ENCODE measurements at regions not wholly inside any gene's neighbourhood (a gene's known extent, or its start where the extent isn't known, plus 50 kb on each side); places are given as distances from the start of the nearest gene placed in this dataset.

- no peak for DNase-seq (ENCODE audit: low spot score)
Measured at GRCh38 chr9:107123389-107123788, 159.7 kb upstream of the RAD23B start.

GRCh38 chr9:107127608-107128007 is 155.5 kb upstream of the RAD23B start:
- no peak for TF ChIP-seq CTCF (IDR thresholded peaks at IDR 0.05; ENCODE audit: poor library complexity, severe bottlenecking)
- ATAC-seq (ENCODE audit: low read depth): no peak
- H3K27me3 ChIP-seq (ENCODE audit: insufficient read depth, poor library complexity, severe bottlenecking): no peaks in the 10 kb centered on the region
- no peak overlapping the region for H3K27ac ChIP-seq (ENCODE audit: poor library complexity, severe bottlenecking)
- H3K9me3 ChIP-seq (ENCODE audit: severe bottlenecking): no peaks in the 10 kb centered on the region
- no peak overlapping the region for H3K4me3 ChIP-seq (ENCODE audit: severe bottlenecking)
- H3K4me1 ChIP-seq (ENCODE audit: insufficient read depth, poor library complexity, severe bottlenecking): no peaks in the 10 kb centered on the region
- no peaks in the 10 kb centered on the region for H3K36me3 ChIP-seq (ENCODE audit: low read depth)
- no peak for DNase-seq (ENCODE audit: low spot score)

More at GRCh38 chr9:107123389-107123788, 159.7 kb upstream of the RAD23B start:
- TF ChIP-seq CTCF (IDR thresholded peaks at IDR 0.05; ENCODE audit: poor library complexity, severe bottlenecking): no peak
- Histone ChIP-seq H3K27ac (ENCODE audit: poor library complexity, severe bottlenecking) (no peak overlapping the region), H3K36me3 (ENCODE audit: low read depth) (no peaks in the 10 kb centered on the region), H3K9me3 (ENCODE audit: severe bottlenecking) (no peaks in the 10 kb centered on the region), H3K27me3 (ENCODE audit: insufficient read depth, poor library complexity, severe bottlenecking) (no peaks in the 10 kb centered on the region), H3K4me1 (ENCODE audit: insufficient read depth, poor library complexity, severe bottlenecking) (no peaks in the 10 kb centered on the region), H3K4me3 (ENCODE audit: severe bottlenecking) (no peak overlapping the region)
- ATAC-seq (ENCODE audit: low read depth): no peak

- no peak for TF ChIP-seq CTCF (IDR thresholded peaks at IDR 0.05; ENCODE audit: poor library complexity, severe bottlenecking)
- DNase-seq (ENCODE audit: low spot score) (no peak), ATAC-seq (ENCODE audit: low read depth) (0 out of 3 replicates have a peak, but pooled peaks have one; percentile 21)
- Histone ChIP-seq H3K36me3 (ENCODE audit: low read depth) (no peaks in the 10 kb centered on the region), H3K4me3 (ENCODE audit: severe bottlenecking) (no peak overlapping the region), H3K4me1 (ENCODE audit: insufficient read depth, poor library complexity, severe bottlenecking) (no peaks in the 10 kb centered on the region), H3K9me3 (ENCODE audit: severe bottlenecking) (no peaks in the 10 kb centered on the region), H3K27me3 (ENCODE audit: insufficient read depth, poor library complexity, severe bottlenecking) (no peaks in the 10 kb centered on the region), H3K27ac (ENCODE audit: poor library complexity, severe bottlenecking) (no peak overlapping the region)
Measured at GRCh38 chr9:107131108-107131799, 151.8 kb upstream of the RAD23B start.

- Histone ChIP-seq H3K4me3 (ENCODE audit: severe bottlenecking) (no peak overlapping the region), H3K9me3 (ENCODE audit: severe bottlenecking) (no peaks in the 10 kb centered on the region)
- no peak for ATAC-seq (ENCODE audit: low read depth)
Measured at GRCh38 chr9:107136296-107136695, 146.8 kb upstream of the RAD23B start.

More at GRCh38 chr9:107136296-107136695, 146.8 kb upstream of the RAD23B start:
- no peaks in the 10 kb centered on the region for H3K36me3 ChIP-seq (ENCODE audit: low read depth)
- no peak overlapping the region for H3K27ac ChIP-seq (ENCODE audit: poor library complexity, severe bottlenecking)
- H3K27me3 ChIP-seq (ENCODE audit: insufficient read depth, poor library complexity, severe bottlenecking): no peaks in the 10 kb centered on the region
- no peak for DNase-seq (ENCODE audit: low spot score)
- no peaks in the 10 kb centered on the region for H3K4me1 ChIP-seq (ENCODE audit: insufficient read depth, poor library complexity, severe bottlenecking)
- TF ChIP-seq CTCF (IDR thresholded peaks at IDR 0.05; ENCODE audit: poor library complexity, severe bottlenecking): no peak
